ENCODE measurements at regions not wholly inside any gene's neighbourhood (a gene's known extent, or its start where the extent isn't known, plus 50 kb on each side); places are given as distances from the start of the nearest gene placed in this dataset.

GRCh38 chr6:105608711-105609374 lies 206.0 kb upstream of the PREP start:
- no peak for DNase-seq (ENCODE audit: low spot score)

GRCh38 chr6:105607636-105608621 lies 205.0 kb upstream of the PREP start:
- no peak for DNase-seq (ENCODE audit: low spot score)

DNA sequence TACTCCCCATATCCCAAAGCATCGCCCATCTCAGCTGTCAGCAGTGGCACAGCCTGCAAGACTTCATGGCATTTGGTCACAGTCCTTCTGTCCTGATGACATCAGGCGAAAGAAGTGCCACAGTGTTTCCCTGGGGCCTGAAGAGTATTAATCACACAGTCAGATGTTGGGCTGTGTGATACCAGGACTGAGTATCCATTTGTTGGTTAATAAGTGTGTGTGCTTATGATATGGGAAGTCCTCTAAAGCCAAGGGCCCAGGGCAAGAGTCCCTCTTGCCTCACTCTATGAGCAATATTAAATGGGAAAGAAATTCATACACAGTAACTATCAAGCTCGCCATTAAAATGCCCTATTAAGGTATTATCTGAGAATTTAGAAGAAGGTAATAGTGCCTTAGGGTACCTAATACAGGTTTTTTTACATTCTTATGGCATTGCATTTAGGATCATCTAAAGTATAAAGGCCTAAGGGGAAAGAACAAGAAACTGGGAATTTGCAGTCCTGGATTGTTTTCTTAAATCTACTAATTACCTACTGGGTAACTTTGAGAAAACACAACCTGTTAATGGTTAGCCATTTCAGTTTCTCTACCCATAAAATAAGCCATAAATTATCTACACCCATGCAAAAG lies 204.1 kb upstream of the PREP start:
- no peak for DNase-seq (ENCODE audit: low spot score)

- no peak for DNase-seq (ENCODE audit: low spot score)
Measured at GRCh38 chr6:105604587-105604884, 201.7 kb upstream of the PREP start.

DNA sequence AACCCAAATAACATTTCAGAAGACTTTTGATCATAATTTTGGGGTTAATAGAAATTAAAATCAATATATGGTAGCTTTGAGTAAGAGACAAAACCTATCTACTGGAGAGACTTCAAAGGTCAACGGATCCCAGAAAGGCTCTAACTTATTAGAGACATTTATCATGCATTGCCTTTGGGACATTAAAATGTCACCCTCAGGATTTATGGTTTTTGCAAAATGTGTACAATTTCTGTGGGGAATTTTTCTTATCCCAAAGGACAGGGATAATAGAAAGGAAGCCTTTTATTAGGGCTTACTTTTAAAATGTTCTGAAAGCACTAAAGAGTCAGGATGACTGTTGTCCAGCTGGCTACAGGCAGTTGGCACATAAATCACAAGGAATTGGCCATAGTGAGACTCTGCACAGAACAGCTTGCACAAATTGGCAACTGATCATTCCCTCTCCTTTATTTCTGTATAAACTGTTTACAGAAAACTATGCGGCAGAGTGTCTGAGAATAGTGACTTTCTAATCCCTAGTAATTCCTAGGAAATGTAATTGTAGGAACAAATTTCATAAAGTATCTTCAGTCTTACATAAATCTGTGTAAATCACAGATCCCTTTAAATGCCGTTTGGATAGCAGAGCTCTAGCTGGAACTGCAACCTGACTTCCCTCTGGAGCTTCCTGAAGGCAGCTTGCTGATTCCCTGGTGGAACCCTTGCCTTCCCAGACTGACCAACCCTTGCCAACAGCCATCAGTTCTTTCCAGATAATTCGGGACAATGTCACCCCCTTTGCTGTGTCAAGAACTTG lies 201.1 kb upstream of the PREP start:
- no peak for DNase-seq (ENCODE audit: low spot score)

- DNase-seq (ENCODE audit: low spot score): no peak
Measured at GRCh38 chr6:105601541-105602236, 198.8 kb upstream of the PREP start.

DNA sequence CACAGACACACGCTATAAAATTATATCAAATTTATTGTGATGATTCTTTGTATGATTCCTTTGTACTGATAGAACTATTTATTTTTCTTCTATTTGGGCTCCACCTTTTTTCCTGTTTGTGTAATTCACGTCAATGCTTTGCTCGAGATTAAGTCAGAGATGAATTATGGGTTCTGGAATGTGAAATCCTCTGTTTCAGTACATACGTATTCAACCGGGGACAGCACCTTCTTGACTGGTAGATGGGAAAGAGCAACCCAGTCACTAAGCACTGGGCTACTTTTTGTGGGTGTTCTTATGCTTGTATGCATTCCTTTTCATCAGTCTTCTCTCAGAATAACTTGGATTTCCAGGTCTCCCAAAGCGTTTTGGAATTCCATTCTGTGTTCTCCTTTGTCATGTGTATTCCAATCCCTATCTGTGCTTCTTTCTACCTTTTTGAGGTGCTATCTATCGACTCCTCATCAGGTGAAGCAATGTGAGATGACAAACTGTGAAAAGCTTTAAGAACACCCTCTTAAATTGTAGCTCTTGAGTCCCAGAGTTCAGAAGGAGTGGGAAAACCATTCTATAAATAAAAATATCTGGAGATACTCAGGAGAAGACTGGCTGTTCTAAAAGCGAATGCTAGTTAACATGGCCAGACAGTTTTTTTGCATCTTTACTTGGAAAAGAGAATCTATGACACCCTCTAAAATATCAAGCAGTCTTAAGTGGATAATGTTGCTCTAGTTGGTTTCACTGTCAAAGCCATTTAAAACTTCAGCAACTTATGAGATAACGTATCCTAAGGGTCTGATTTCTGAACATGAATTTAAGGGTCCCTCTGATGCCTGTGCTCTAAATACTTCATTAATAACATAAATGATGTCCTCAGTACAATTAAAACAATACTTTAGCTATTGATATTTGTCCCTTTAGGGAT lies 197.7 kb upstream of the PREP start:
- no peak for DNase-seq (ENCODE audit: low spot score)

- no peak for DNase-seq (ENCODE audit: low spot score)
Measured at GRCh38 chr6:105598264-105598663, 195.4 kb upstream of the PREP start.

DNA sequence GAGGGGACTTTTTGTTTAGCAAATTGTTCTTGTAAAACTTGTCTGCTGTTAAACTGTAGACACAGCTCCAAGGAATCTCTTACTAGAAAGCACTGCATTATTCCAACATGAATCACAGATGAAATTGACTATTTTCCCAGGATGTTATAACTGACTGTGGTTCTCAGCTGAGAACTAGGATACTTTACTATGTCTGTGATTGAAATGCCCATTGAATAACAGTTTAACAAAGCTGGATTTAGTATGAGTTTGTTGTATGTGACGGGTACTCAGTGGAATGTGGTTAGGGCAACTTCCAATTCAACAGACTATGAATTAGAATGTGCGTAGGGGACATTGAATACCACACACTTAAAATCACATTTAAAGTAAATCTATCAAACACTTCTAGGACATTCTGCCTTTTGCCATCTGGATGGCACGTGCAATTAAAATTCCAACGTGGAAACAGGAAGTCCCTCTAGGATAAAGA lies 193.4 kb upstream of the PREP start:
- DNase-seq (ENCODE audit: low spot score): no peak

DNA sequence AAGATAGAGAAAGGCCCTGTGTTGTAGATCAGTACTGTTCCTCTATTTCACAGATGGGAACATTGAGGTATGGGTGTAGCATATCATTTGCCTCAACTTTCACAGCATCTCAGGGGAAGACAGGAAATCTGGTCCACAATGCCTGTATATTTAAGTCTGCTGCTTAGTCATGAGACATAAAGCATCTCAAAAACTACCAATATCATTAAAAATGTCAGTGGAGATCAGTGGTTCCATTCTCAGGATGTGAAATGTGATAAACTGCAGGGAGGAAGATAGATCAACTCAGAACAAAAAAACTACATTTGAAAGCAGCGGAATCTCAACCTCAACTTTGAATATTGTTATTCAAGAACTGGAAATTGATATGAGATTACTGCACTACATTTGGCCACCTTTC lies 192.9 kb upstream of the PREP start:
- DNase-seq (ENCODE audit: low spot score): no peak

DNA sequence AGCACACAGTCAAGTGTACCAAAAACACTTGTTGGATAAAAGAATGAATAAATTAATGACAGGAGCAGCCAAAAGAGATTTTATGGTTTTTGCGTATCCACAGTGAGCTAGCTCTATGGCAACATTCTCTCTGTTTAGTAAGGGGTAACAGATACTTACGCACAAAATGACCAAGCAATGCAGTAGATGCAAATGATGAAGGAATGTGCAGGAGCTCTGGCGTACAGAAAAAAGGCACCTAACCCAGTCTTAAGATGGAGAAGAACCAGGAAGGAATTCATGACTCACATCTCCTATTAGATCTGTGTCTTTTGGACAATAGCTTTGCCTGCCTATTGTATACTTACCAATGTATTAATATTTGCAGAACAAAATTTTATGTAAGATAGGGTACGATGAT lies 191.9 kb upstream of the PREP start:
- DNase-seq (ENCODE audit: low spot score): no peak

- DNase-seq (ENCODE audit: low spot score): no peak
Measured at GRCh38 chr6:105593805-105594671, 191.2 kb upstream of the PREP start.

- no peak for DNase-seq (ENCODE audit: low spot score)
Measured at GRCh38 chr6:105593056-105593690, 190.3 kb upstream of the PREP start.

DNA sequence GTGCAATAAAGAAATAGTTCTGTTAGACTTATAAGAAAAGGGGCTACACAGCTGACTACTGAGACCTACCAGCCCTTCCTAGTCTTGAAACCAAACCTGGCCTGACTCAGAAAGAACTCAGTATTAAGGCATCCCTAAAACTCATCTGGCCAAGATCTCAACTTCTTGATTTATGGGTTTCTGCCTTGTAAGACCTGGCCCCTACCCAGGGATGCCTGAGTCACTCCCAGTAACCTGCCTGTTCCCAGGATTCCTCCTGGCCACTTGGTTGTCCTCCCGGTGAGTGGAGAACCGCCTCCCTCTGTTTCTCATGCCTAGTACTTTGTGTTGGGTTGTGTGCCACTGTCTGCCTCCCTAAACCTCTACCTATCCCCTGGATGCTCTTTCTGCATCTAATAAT lies 189.4 kb upstream of the PREP start:
- DNase-seq (ENCODE audit: low spot score): no peak

- no peak for DNase-seq (ENCODE audit: low spot score)
Measured at GRCh38 chr6:105591053-105591452, 188.2 kb upstream of the PREP start.

DNA sequence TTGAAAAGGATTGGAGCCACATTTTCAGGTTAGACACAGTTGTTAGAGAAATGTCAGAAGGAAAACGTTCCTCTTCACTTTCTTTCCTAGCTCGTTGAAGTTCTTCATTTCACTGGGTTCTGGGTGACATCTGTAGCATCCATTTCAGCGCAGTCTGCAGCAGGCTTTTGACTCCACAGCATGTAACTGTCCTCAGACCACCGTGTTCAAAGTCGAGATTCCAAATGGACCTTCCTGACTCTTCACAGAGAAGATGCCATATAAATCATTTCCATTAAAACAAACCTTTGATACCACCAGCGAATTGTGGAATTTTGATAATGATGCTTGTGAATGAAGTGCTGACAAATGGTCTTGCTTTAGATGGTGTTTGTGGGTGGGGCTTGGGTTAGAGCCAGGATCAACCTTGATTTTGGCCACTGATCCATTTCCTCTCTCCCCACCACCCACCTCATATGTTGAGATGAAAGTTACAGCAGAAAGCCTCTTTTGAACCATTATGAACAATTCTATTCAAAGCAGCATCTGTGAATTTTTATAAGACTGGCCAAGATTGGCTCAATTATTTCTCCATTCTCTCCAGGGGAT lies 185.3 kb upstream of the PREP start:
- no peak for DNase-seq (ENCODE audit: low spot score)

- DNase-seq (ENCODE audit: low spot score): no peak
Measured at GRCh38 chr6:105587349-105588122, 184.7 kb upstream of the PREP start.
